ENCODE measurements at regions not wholly inside any gene's neighbourhood (a gene's known extent, or its start where the extent isn't known, plus 50 kb on each side); places are given as distances from the start of the nearest gene placed in this dataset.

- DNase-seq, result no peak
Observed at GRCh38 chrX:16222151-16222550, 54.9 kb downstream of the MAGEB17 start.

- no peak for DNase-seq
Observed at GRCh38 chrX:16223385-16223784, 56.1 kb downstream of the MAGEB17 start.

- no peak for DNase-seq
Observed at GRCh38 chrX:16239211-16239610, 71.9 kb downstream of the MAGEB17 start.

- DNase-seq, result no peak
Observed at GRCh38 chrX:16240231-16240905, 73.1 kb downstream of the MAGEB17 start.

GRCh38 chrX:16240968-16241367, 73.7 kb downstream of the MAGEB17 start:
- DNase-seq, result no peak

- no peak for DNase-seq
Observed at GRCh38 chrX:16250296-16250695, 83.0 kb downstream of the MAGEB17 start.

- DNase-seq, result no peak
Observed at GRCh38 chrX:16251782-16252181, 84.5 kb downstream of the MAGEB17 start.

- DNase-seq, result no peak
Observed at GRCh38 chrX:16258882-16259281, 91.6 kb downstream of the MAGEB17 start.

GRCh38 chrX:16267431-16267830, 100.2 kb downstream of the MAGEB17 start:
- DNase-seq, result no peak

GRCh38 chrX:16268206-16268605, 100.9 kb downstream of the MAGEB17 start:
- no peak for DNase-seq

GRCh38 chrX:16278927-16279326, 111.6 kb downstream of the MAGEB17 start:
- DNase-seq, result no peak

- no peak for DNase-seq
Observed at GRCh38 chrX:16282209-16282608, 114.9 kb downstream of the MAGEB17 start.

- DNase-seq, result no peak
Observed at GRCh38 chrX:16284842-16285241, 117.6 kb downstream of the MAGEB17 start.

GRCh38 chrX:16290997-16291396, 123.7 kb downstream of the MAGEB17 start:
- DNase-seq, result no peak

GRCh38 chrX:16300831-16301230, 133.6 kb downstream of the MAGEB17 start:
- DNase-seq, result no peak

GRCh38 chrX:16304751-16305150, 137.5 kb downstream of the MAGEB17 start:
- DNase-seq, result no peak

GRCh38 chrX:16305187-16305586, 137.9 kb downstream of the MAGEB17 start:
- no peak for DNase-seq

GRCh38 chrX:16307950-16308349, 140.7 kb downstream of the MAGEB17 start:
- DNase-seq, result no peak

- DNase-seq, result no peak
Observed at GRCh38 chrX:16308773-16309172, 141.5 kb downstream of the MAGEB17 start.

- DNase-seq, result peak; percentile 38
Observed at GRCh38 chrX:16310326-16310725, 143.0 kb downstream of the MAGEB17 start.

- DNase-seq, result no peak
Observed at GRCh38 chrX:16311671-16312070, 144.4 kb downstream of the MAGEB17 start.

GRCh38 chrX:16312761-16313623, 145.7 kb downstream of the MAGEB17 start:
- no peak for DNase-seq

GRCh38 chrX:16316331-16316730, 149.1 kb downstream of the MAGEB17 start:
- no peak for DNase-seq

Data from renal pelvis (tissue), 1 donor.